DND-41 (cell line): ENCODE measurements at regions not wholly inside any gene's neighbourhood (a gene's known extent, or its start where the extent isn't known, plus 50 kb on each side); places are given as distances from the start of the nearest gene placed in this dataset.

Source experiments
- ATAC-seq: fragments of 200-7000 bp; cut with Tn5 transposase; 3 replicates; pipeline ENCODE4 v1.9.1; 2021; ENCODE audit warnings: low read depth; ENCODE audit not compliant: insufficient read depth
- DNase-seq: peaks from one replicate; pipeline ENCODE4 v3.0.0-alpha.2; 2020
- H2AFZ ChIP-seq: 2 replicates; pipeline ENCODE4 v1.6.0; 2012; ENCODE audit warnings: low read depth, low read length
- H3K27ac ChIP-seq: 2 replicates; pipeline ENCODE4 v1.5.1; 2012; ENCODE audit warnings: low read length, inconsistent platforms
- H3K27me3 ChIP-seq: fragments of 200-600 bp; sonication (generic); 2 replicates; pipeline ENCODE4 v1.6.0; 2012; ENCODE audit warnings: low read length, mild to moderate bottlenecking, inconsistent platforms; ENCODE audit not compliant: insufficient read depth, poor library complexity
- H3K36me3 ChIP-seq: 2 replicates; pipeline ENCODE4 v1.5.1; 2012; ENCODE audit warnings: low read length, inconsistent platforms; ENCODE audit not compliant: insufficient read depth
- H3K4me1 ChIP-seq: 2 replicates; pipeline ENCODE4 v1.5.1; 2012; ENCODE audit warnings: mild to moderate bottlenecking, low read length; ENCODE audit not compliant: insufficient read depth
- H3K4me2 ChIP-seq: 2 replicates; pipeline ENCODE4 v1.6.0; 2012; ENCODE audit warnings: mild to moderate bottlenecking, moderate library complexity, low read length, inconsistent platforms; ENCODE audit not compliant: insufficient read depth
- H3K4me3 ChIP-seq, 2 experiments: fragments of 200-600 bp in 1 of 2; shearing (Covaris generic) in 1 of 2; 2 replicates each; pipeline ENCODE4 v1.5.1; 2012 to 2016; ENCODE audit warnings: inconsistent platforms in 2 of 2, low read length in 2 of 2, mild to moderate bottlenecking in 2 of 2, low read depth in 1 of 2, moderate library complexity in 1 of 2
- H3K79me2 ChIP-seq: 2 replicates; pipeline ENCODE4 v1.6.0; 2012; ENCODE audit warnings: low read length, inconsistent platforms; ENCODE audit not compliant: insufficient read depth
- H3K9ac ChIP-seq: 2 replicates; pipeline ENCODE4 v1.6.0; 2012; ENCODE audit warnings: low read depth, mild to moderate bottlenecking, inconsistent platforms, low read length, moderate library complexity
- H3K9me3 ChIP-seq: 2 replicates; pipeline ENCODE4 v1.5.1; 2012; ENCODE audit warnings: low read length, moderate library complexity, mild to moderate bottlenecking, inconsistent platforms; ENCODE audit not compliant: insufficient read depth, severe bottlenecking
- H4K20me1 ChIP-seq: 2 replicates; pipeline ENCODE4 v1.6.0; 2012; ENCODE audit warnings: low read length; ENCODE audit not compliant: insufficient read depth
- EZH2 ChIP-seq: IDR thresholded peaks from 3 replicates; pipeline ENCODE4 v1.6.1; 2012; ENCODE audit warnings: borderline replicate concordance, low read depth, mild to moderate bottlenecking, moderate library complexity, low read length, inconsistent platforms; ENCODE audit not compliant: severe bottlenecking
- TF ChIP-seq, protein P1 (sequence below): IDR thresholded peaks from 2 replicates; pipeline ENCODE4 v1.5.1; 2012; ENCODE audit warnings: borderline replicate concordance, low read length, moderate library complexity, mild to moderate bottlenecking; ENCODE audit not compliant: poor library complexity, severe bottlenecking; ENCODE audit errors: extremely low read depth

DNA sequence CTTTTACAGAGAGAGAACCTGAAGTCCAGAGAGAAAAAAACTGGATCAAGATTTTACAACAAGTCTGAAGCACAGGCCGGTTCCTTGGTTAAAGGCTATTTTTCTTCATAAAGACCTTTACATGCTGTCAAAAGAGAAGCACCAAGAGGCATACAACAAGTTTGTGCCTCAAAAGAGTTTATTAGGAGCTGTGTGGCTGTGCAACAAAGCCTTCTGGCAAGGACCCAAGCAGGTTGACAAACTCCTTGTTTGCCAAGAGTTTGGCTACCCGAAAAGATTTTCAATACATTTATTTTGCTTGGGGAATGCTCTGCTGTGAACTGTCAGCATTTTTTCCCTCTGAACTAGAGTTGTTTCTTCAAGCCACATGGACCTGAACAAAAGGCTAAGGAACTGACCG lies 202.9 kb upstream of the RAD23B start:
- no peaks in the 10 kb centered on the region for H3K9me3 ChIP-seq
- H3K36me3 ChIP-seq: no peaks in the 10 kb centered on the region
- H3K4me2 ChIP-seq: no peak overlapping the region
- H3K4me3 ChIP-seq: no peak overlapping the region
- no peaks in the 10 kb centered on the region for H3K79me2 ChIP-seq
- H3K27me3 ChIP-seq: no peaks in the 10 kb centered on the region
- TF ChIP-seq, protein P1, sequence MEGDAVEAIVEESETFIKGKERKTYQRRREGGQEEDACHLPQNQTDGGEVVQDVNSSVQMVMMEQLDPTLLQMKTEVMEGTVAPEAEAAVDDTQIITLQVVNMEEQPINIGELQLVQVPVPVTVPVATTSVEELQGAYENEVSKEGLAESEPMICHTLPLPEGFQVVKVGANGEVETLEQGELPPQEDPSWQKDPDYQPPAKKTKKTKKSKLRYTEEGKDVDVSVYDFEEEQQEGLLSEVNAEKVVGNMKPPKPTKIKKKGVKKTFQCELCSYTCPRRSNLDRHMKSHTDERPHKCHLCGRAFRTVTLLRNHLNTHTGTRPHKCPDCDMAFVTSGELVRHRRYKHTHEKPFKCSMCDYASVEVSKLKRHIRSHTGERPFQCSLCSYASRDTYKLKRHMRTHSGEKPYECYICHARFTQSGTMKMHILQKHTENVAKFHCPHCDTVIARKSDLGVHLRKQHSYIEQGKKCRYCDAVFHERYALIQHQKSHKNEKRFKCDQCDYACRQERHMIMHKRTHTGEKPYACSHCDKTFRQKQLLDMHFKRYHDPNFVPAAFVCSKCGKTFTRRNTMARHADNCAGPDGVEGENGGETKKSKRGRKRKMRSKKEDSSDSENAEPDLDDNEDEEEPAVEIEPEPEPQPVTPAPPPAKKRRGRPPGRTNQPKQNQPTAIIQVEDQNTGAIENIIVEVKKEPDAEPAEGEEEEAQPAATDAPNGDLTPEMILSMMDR: no peak
- no peak for TF ChIP-seq EZH2
- ATAC-seq (no peak), DNase-seq (no peak)
- no peak overlapping the region for H3K27ac ChIP-seq
- H3K4me1 ChIP-seq: no peaks in the 10 kb centered on the region
- no peak overlapping the region for H2AFZ ChIP-seq
- no peak overlapping the region for H3K9ac ChIP-seq
- H4K20me1 ChIP-seq: no peaks in the 10 kb centered on the region

GRCh38 chr9:107086460-107086859 lies 196.6 kb upstream of the RAD23B start:
- TF ChIP-seq, protein P1: no peak
- TF ChIP-seq EZH2: no peak
- Histone ChIP-seq H3K79me2 (no peaks in the 10 kb centered on the region), H4K20me1 (no peaks in the 10 kb centered on the region), H3K4me1 (no peaks in the 10 kb centered on the region), H3K27me3 (no peaks in the 10 kb centered on the region), H3K4me3 (no peak overlapping the region), H3K27ac (no peak overlapping the region), H3K9ac (no peak overlapping the region), H3K4me2 (no peak overlapping the region), H3K9me3 (no peaks in the 10 kb centered on the region), H2AFZ (no peak overlapping the region), H3K36me3 (no peaks in the 10 kb centered on the region)
- DNase-seq: no peak
- ATAC-seq: no peak

DNA sequence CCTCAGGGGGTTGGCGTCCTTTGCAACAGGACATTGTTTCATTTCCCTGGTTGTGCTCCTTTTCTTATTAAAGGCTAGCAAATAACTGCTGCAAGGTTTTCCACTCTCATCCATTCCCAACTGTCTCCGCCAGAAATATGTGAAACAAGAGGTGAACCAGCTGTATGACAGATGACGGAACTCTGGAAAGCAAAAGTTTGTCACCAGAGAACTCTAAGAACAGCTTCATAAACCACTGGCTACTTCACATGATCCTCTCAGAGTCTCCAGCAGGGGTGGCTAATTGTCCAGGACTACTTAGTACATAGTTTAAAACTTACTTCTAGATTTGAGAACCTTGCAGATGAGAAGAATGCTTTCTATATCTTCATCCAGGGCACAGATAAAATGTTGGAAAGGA lies 195.9 kb upstream of the RAD23B start:
- ATAC-seq: no peak
- Histone ChIP-seq H2AFZ (no peak overlapping the region), H3K27me3 (no peaks in the 10 kb centered on the region)

More for the DNA sequence above, 195.9 kb upstream of the RAD23B start:
- Histone ChIP-seq H3K9me3 (no peaks in the 10 kb centered on the region), H3K4me3 (no peak overlapping the region), H3K36me3 (no peaks in the 10 kb centered on the region), H3K27ac (no peak overlapping the region), H3K4me2 (no peak overlapping the region), H3K79me2 (no peaks in the 10 kb centered on the region), H3K9ac (no peak overlapping the region), H3K4me1 (no peaks in the 10 kb centered on the region), H4K20me1 (no peaks in the 10 kb centered on the region)
- DNase-seq: no peak
- TF ChIP-seq, protein P1: no peak
- TF ChIP-seq EZH2: no peak
